ENCODE measurements at regions not wholly inside any gene's neighbourhood (a gene's known extent, or its start where the extent isn't known, plus 50 kb on each side); places are given as distances from the start of the nearest gene placed in this dataset.

- Histone ChIP-seq H3K27me3 (no peaks in the 10 kb centered on the region), H3K4me3 (no peak overlapping the region), H3K9ac (ENCODE audit: low read depth in 2 of 2, low read length in 2 of 2) (no peak overlapping the region), H3K27ac (no peak overlapping the region), H3K9me3 (no peaks in the 10 kb centered on the region), H3K4me1 (no peaks in the 10 kb centered on the region), H3K36me3 (no peaks in the 10 kb centered on the region)
- DNase-seq = no peak
- intact Hi-C loops (cut with DNase I) = no loop called here
- no peak for TF ChIP-seq CTCF (IDR thresholded peaks at IDR 0.05)
Observed at GRCh38 chr3:152916753-152917279, 81.9 kb downstream of the P2RY1 start.

- no peak overlapping the region for H3K9ac ChIP-seq (ENCODE audit: low read depth in 2 of 2, low read length in 2 of 2)
- H3K36me3 ChIP-seq = no peaks in the 10 kb centered on the region
- H3K9me3 ChIP-seq = no peaks in the 10 kb centered on the region
- no peak for DNase-seq
- H3K4me1 ChIP-seq = no peaks in the 10 kb centered on the region
- no peak for TF ChIP-seq CTCF (IDR thresholded peaks at IDR 0.05)
- no peak overlapping the region for H3K4me3 ChIP-seq
- intact Hi-C loops (cut with DNase I) = no loop called here
- no peaks in the 10 kb centered on the region for H3K27me3 ChIP-seq
- no peak overlapping the region for H3K27ac ChIP-seq
Observed at GRCh38 chr3:152921351-152921750, 86.4 kb downstream of the P2RY1 start.

- H3K4me3 ChIP-seq = no peak overlapping the region
- H3K4me1 ChIP-seq = no peaks in the 10 kb centered on the region
- H3K27me3 ChIP-seq = no peaks in the 10 kb centered on the region
- H3K9me3 ChIP-seq = no peaks in the 10 kb centered on the region
- no peak overlapping the region for H3K9ac ChIP-seq (ENCODE audit: low read depth in 2 of 2, low read length in 2 of 2)
- no peak for TF ChIP-seq CTCF (IDR thresholded peaks at IDR 0.05)
- no peak overlapping the region for H3K27ac ChIP-seq
- no peak for DNase-seq
- intact Hi-C loops (cut with DNase I) = no loop called here
- H3K36me3 ChIP-seq = no peaks in the 10 kb centered on the region
Observed at GRCh38 chr3:152922554-152922953, 87.6 kb downstream of the P2RY1 start.

GRCh38 chr3:152927131-152927530, 92.2 kb downstream of the P2RY1 start:
- intact Hi-C loops (cut with DNase I) = no loop called here
- H3K27me3 ChIP-seq = no peaks in the 10 kb centered on the region
- no peak overlapping the region for H3K27ac ChIP-seq
- no peaks in the 10 kb centered on the region for H3K4me1 ChIP-seq
- no peak overlapping the region for H3K4me3 ChIP-seq
- no peak for DNase-seq
- no peak for TF ChIP-seq CTCF (IDR thresholded peaks at IDR 0.05)
- no peaks in the 10 kb centered on the region for H3K9me3 ChIP-seq
- no peaks in the 10 kb centered on the region for H3K36me3 ChIP-seq
- H3K9ac ChIP-seq (ENCODE audit: low read depth in 2 of 2, low read length in 2 of 2) = no peak overlapping the region

- Histone ChIP-seq H3K4me1 (no peaks in the 10 kb centered on the region), H3K27me3 (no peaks in the 10 kb centered on the region), H3K9me3 (no peaks in the 10 kb centered on the region), H3K27ac (no peak overlapping the region), H3K9ac (ENCODE audit: low read depth in 2 of 2, low read length in 2 of 2) (no peak overlapping the region), H3K4me3 (no peak overlapping the region), H3K36me3 (no peaks in the 10 kb centered on the region)
- intact Hi-C loops (cut with DNase I) = no loop called here
- TF ChIP-seq CTCF (IDR thresholded peaks at IDR 0.05) = no peak
- DNase-seq = no peak
Observed at GRCh38 chr3:152930516-152930915, 95.6 kb downstream of the P2RY1 start.

- intact Hi-C loops (cut with DNase I) = no loop called here
- no peak for TF ChIP-seq CTCF (IDR thresholded peaks at IDR 0.05)
- no peak for DNase-seq
Observed at GRCh38 chr3:152937234-152937633, 102.3 kb downstream of the P2RY1 start.

More at GRCh38 chr3:152937234-152937633, 102.3 kb downstream of the P2RY1 start:
- Histone ChIP-seq H3K4me1 (peaks cover 2% of the 10 kb centered on the region), H3K9me3 (no peaks in the 10 kb centered on the region), H3K27ac (no peak overlapping the region), H3K27me3 (no peaks in the 10 kb centered on the region), H3K4me3 (no peak overlapping the region), H3K9ac (ENCODE audit: low read depth in 2 of 2, low read length in 2 of 2) (no peak overlapping the region), H3K36me3 (no peaks in the 10 kb centered on the region)
